HEK293 (cell line): ENCODE measurements at regions not wholly inside any gene's neighbourhood (a gene's known extent, or its start where the extent isn't known, plus 50 kb on each side); places are given as distances from the start of the nearest gene placed in this dataset.

Experiments
- CTCF ChIA-PET: fragments of 350-600 bp; formaldehyde crosslinking; extraction: SDS; loops from one replicate; lab custom pipeline; 2021; ENCODE audit warnings: antibody characterized with exemption; lab: Yijun Ruan, JAX
- POLR2A ChIA-PET: fragments of 300-600 bp; formaldehyde crosslinking; extraction: SDS; loops from one replicate; lab custom pipeline; 2020; ENCODE audit warnings: antibody characterized with exemption, inconsistent platforms; lab: Yijun Ruan, JAX
- H3K27ac ChIP-seq: fragments of 200-500 bp; sonication (Bioruptor generic); 2 replicates; pipeline ENCODE4 v1.5.1; 2014; ENCODE audit warnings: low read depth, low read length, control low read depth, inconsistent platforms; ENCODE audit errors: extremely low read depth
- H3K36me3 ChIP-seq, 2 experiments: fragments of 200-500 bp in 1 of 2; sonication (Bioruptor generic) in 1 of 2; 1 replicate in 1 of 2; 2 replicates in 1 of 2; pipeline ENCODE4 v1.5.1; 2014 to 2017; ENCODE audit warnings: inconsistent platforms in 2 of 2, low read length in 2 of 2; ENCODE audit not compliant: control insufficient read depth in 2 of 2, insufficient read depth in 1 of 2
- H3K4me1 ChIP-seq: fragments of 200-500 bp; sonication (Bioruptor generic); 2 replicates; pipeline ENCODE4 v1.5.1; 2014; ENCODE audit warnings: mild to moderate bottlenecking, low read length, inconsistent platforms; ENCODE audit not compliant: control insufficient read depth, insufficient read depth
- H3K4me3 ChIP-seq: 2 replicates; pipeline ENCODE4 v1.5.1; 2011; ENCODE audit warnings: low read depth, mild to moderate bottlenecking, control low read depth, low read length, moderate library complexity
- H3K9me3 ChIP-seq: fragments of 200-500 bp; sonication (Bioruptor generic); 2 replicates; pipeline ENCODE4 v1.5.1; 2014; ENCODE audit warnings: low read depth, low read length, inconsistent platforms; ENCODE audit not compliant: control insufficient read depth, insufficient read depth
- ATF2 ChIP-seq: fragments of 450-650 bp; formaldehyde crosslinking; IDR thresholded peaks from 2 replicates; pipeline ENCODE4 v1.5.1; 2016; ENCODE audit warnings: missing biosample characterization, missing genetic modification characterization, low read depth
- BCL6B ChIP-seq: fragments of 450-650 bp; formaldehyde crosslinking; IDR thresholded peaks from 2 replicates; pipeline ENCODE4 v1.5.1; 2017; ENCODE audit warnings: missing biosample characterization, missing genetic modification characterization
- GLIS1 ChIP-seq: fragments of 450-650 bp; formaldehyde crosslinking; IDR thresholded peaks from 2 replicates; pipeline ENCODE4 v1.5.1; 2016; ENCODE audit warnings: missing biosample characterization, missing genetic modification characterization
- REPIN1 ChIP-seq: fragments of 450-650 bp; formaldehyde crosslinking; IDR thresholded peaks from 2 replicates; pipeline ENCODE4 v1.5.1; 2017; ENCODE audit warnings: missing biosample characterization, missing genetic modification characterization, low read depth
- TRIM28 ChIP-seq: IDR thresholded peaks from 2 replicates; pipeline ENCODE4 v1.6.1; 2011; ENCODE audit warnings: low read length, control low read depth, borderline replicate concordance
- ZBTB20 ChIP-seq: fragments of 450-650 bp; formaldehyde crosslinking; IDR thresholded peaks from 2 replicates; pipeline ENCODE4 v1.5.1; 2016; ENCODE audit warnings: missing biosample characterization, missing genetic modification characterization
- ZFHX2 ChIP-seq: fragments of 450-650 bp; formaldehyde crosslinking; conservative IDR thresholded peaks from 2 replicates; pipeline ENCODE4 v1.5.1; 2016; ENCODE audit warnings: missing biosample characterization, missing genetic modification characterization
- ZFP3 ChIP-seq: fragments of 450-650 bp; formaldehyde crosslinking; IDR thresholded peaks from 2 replicates; pipeline ENCODE4 v1.5.1; 2016; ENCODE audit warnings: low read depth, missing biosample characterization, missing genetic modification characterization
- ZNF146 ChIP-seq: fragments of 450-650 bp; formaldehyde crosslinking; IDR thresholded peaks from 2 replicates; pipeline ENCODE4 v1.5.1; 2016; ENCODE audit warnings: missing biosample characterization, missing genetic modification characterization
- ZNF175 ChIP-seq: fragments of 450-650 bp; formaldehyde crosslinking; IDR thresholded peaks from 2 replicates; pipeline ENCODE4 v1.5.1; 2016; ENCODE audit warnings: missing biosample characterization, missing genetic modification characterization
- ZNF211 ChIP-seq: fragments of 450-650 bp; formaldehyde crosslinking; IDR thresholded peaks from 2 replicates; pipeline ENCODE4 v1.5.1; 2016; ENCODE audit warnings: low read depth, missing biosample characterization, missing genetic modification characterization
- ZNF335 ChIP-seq: fragments of 450-650 bp; formaldehyde crosslinking; conservative IDR thresholded peaks from 2 replicates; pipeline ENCODE4 v1.5.1; 2016; ENCODE audit warnings: missing biosample characterization, missing genetic modification characterization
- ZNF423 ChIP-seq: fragments of 450-650 bp; formaldehyde crosslinking; IDR thresholded peaks from 2 replicates; pipeline ENCODE4 v1.5.1; 2016; ENCODE audit warnings: missing biosample characterization, missing genetic modification characterization
- ZNF433 ChIP-seq: fragments of 450-650 bp; formaldehyde crosslinking; IDR thresholded peaks from 2 replicates; pipeline ENCODE4 v1.5.1; 2016; ENCODE audit warnings: missing biosample characterization, missing genetic modification characterization, low read depth
- ZNF585B ChIP-seq: fragments of 450-650 bp; formaldehyde crosslinking; IDR thresholded peaks from 2 replicates; pipeline ENCODE4 v1.5.1; 2016; ENCODE audit warnings: missing biosample characterization, missing genetic modification characterization
- ZNF639 ChIP-seq: fragments of 450-650 bp; formaldehyde crosslinking; IDR thresholded peaks from 2 replicates; pipeline ENCODE4 v1.5.1; 2016; ENCODE audit warnings: missing biosample characterization, missing genetic modification characterization
- ZNF658 ChIP-seq: fragments of 450-650 bp; formaldehyde crosslinking; IDR thresholded peaks from 2 replicates; pipeline ENCODE4; 2016; ENCODE audit warnings: missing biosample characterization, missing genetic modification characterization
- ZNF704 ChIP-seq: fragments of 450-650 bp; formaldehyde crosslinking; IDR thresholded peaks from 2 replicates; pipeline ENCODE4 v1.5.1; 2016; ENCODE audit warnings: missing biosample characterization, missing genetic modification characterization
- ZNF785 ChIP-seq: fragments of 450-650 bp; formaldehyde crosslinking; IDR thresholded peaks from 2 replicates; pipeline ENCODE4 v1.5.1; 2016; ENCODE audit warnings: missing biosample characterization, missing genetic modification characterization
- ZSCAN18 ChIP-seq: fragments of 450-650 bp; formaldehyde crosslinking; IDR thresholded peaks from 2 replicates; pipeline ENCODE4 v1.5.1; 2016; ENCODE audit warnings: missing biosample characterization, missing genetic modification characterization
- ZSCAN23 ChIP-seq: fragments of 450-650 bp; formaldehyde crosslinking; IDR thresholded peaks from 2 replicates; pipeline ENCODE4 v1.5.1; 2016; ENCODE audit warnings: missing biosample characterization, missing genetic modification characterization
- ZSCAN30 ChIP-seq: fragments of 450-650 bp; IDR thresholded peaks from 2 replicates; pipeline ENCODE4 v1.5.1; 2018; ENCODE audit warnings: missing biosample characterization, mild to moderate bottlenecking, missing genetic modification characterization, moderate library complexity

DNA sequence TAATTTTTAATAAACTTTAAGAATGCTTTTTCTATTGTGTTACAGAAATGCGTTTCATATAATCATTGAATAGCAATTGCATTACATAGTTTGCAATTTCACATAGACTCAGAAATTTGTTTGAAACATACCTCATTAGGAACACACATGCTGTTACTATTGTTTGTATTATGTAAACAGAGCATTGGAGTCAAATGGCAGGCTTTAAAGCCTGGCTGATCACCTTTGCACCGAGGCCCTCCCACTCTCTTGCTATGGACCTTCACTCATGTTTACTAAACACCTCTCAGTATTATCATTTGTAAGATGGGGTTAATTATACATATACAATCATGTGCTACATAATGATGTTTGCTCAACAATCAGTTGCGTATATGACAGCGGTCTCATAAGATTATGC, 203.6 kb upstream of the NPSR1 start:
- TF ChIP-seq ZNF423 (tag by site-specific recombination) (no peak), ZNF704 (tag by site-specific recombination) (no peak), ZNF585B (tag by site-specific recombination) (no peak), ZNF175 (no peak), ZNF658 (no peak)
- ChIA-PET POLR2A (no interaction called here), CTCF (no interaction called here)
- Histone ChIP-seq H3K4me1 (no peaks in the 10 kb centered on the region), H3K9me3 (no peaks in the 10 kb centered on the region), H3K27ac (no peak overlapping the region), H3K36me3 (no peaks in the 10 kb centered on the region), H3K4me3 (no peak overlapping the region)

DNA sequence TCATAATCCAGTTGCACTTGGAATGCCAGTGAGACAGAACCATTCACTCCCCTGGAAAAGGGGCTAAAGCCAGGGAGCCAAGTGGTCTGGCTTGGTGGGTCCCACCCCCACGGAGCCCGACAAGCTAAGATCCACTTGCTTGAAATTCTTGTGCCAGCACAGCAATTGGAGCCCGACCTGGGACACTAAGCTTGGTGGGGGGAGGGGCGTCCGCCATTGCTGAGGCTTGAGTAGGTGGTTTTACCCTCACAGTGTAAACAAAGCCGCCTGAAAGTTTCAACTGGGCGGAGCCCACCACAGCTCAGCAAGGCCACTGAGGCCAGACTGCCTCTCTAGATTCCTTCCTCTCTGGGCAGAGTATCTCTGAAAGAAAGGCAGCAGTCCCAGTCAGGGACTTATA, 200.7 kb upstream of the NPSR1 start:
- no peaks in the 10 kb centered on the region for H3K36me3 ChIP-seq
- no peak overlapping the region for H3K4me3 ChIP-seq
- ChIA-PET POLR2A (no interaction called here), CTCF (interaction anchor here (0.7 kb wide), 1 partner anchor 77 kb away, joined by 3 read pairs; no protein-coding TSS in a partner anchor)
- no peak overlapping the region for H3K27ac ChIP-seq
- no peak for TF ChIP-seq GLIS1 (tag by site-specific recombination)
- no peaks in the 10 kb centered on the region for H3K4me1 ChIP-seq
- no peaks in the 10 kb centered on the region for H3K9me3 ChIP-seq

- Histone ChIP-seq H3K36me3 (no peaks in the 10 kb centered on the region), H3K27ac (no peak overlapping the region), H3K9me3 (no peaks in the 10 kb centered on the region), H3K4me1 (no peaks in the 10 kb centered on the region), H3K4me3 (no peak overlapping the region)
- TF ChIP-seq ZFHX2 (tag by site-specific recombination) = no peak
- TF ChIP-seq REPIN1 (tag by site-specific recombination) = no peak
- TF ChIP-seq ZNF639 (tag by site-specific recombination) = no peak
- TF ChIP-seq BCL6B = no peak
- no peak for TF ChIP-seq ZSCAN18 (tag by site-specific recombination)
- no peak for TF ChIP-seq TRIM28
- no peak for TF ChIP-seq ZSCAN30 (tag by site-specific recombination)
- no peak for TF ChIP-seq ZNF335 (tag by site-specific recombination)
- TF ChIP-seq ATF2 = no peak
- no peak for TF ChIP-seq ZBTB20
- no peak for TF ChIP-seq ZNF211
- no peak for TF ChIP-seq ZSCAN23 (tag by site-specific recombination)
- no peak for TF ChIP-seq ZNF146 (tag by site-specific recombination)
- TF ChIP-seq ZFP3 = no peak
- TF ChIP-seq ZNF433 = no peak
- TF ChIP-seq ZNF785 = no peak
- ChIA-PET CTCF (no interaction called here), POLR2A (no interaction called here)
Measured at GRCh38 chr7:34463830-34464229, 194.2 kb upstream of the NPSR1 start.
